ENCODE measurements at regions not wholly inside any gene's neighbourhood (a gene's known extent, or its start where the extent isn't known, plus 50 kb on each side); places are given as distances from the start of the nearest gene placed in this dataset.

DNA sequence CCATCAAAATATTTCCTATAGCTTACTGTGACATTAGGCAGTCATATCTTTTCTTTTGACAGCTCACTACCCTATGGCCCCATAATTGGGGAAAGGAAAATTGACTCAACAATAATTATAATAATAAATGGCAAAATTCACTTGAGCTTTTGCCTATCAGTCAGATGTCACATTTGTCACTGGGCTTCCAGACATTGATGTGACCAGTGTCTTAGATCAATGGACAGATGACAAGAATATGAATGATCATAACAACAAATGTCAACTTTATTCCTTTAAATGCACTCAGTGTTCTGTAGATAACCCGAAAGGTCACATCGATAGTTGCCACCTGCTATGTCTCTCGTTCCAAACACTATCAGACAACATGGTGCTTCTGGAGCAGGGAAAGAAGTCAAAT lies 266.7 kb downstream of the GPATCH2 start:
- ChIA-PET CTCF (no interaction called here), POLR2A (interaction anchor here in 1 of 2 donors (0.6 kb wide), 1 partner anchor 15 kb away, joined by 3 read pairs; no protein-coding TSS in a partner anchor)
- H3K4me1 ChIP-seq (ENCODE audit: control insufficient read depth in 1 of 2, extremely low read depth in 1 of 2, insufficient read depth in 2 of 2, low read length in 2 of 2), result no peaks in the 10 kb centered on the region
- H3K27me3 ChIP-seq (replicated peaks in 1 of 2; ENCODE audit: control insufficient read depth in 2 of 2, extremely low read depth in 1 of 2, insufficient read depth in 2 of 2, low read length in 1 of 2), result no peaks in the 10 kb centered on the region
- H3K27ac ChIP-seq (ENCODE audit: low read length), result no peak overlapping the region
- Mint-ChIP-seq H3K27ac (no peak overlapping the region), H3K4me3 (no peak overlapping the region), H3K9me3 (peaks cover 0 to 5% (median 0%) of the 10 kb centered on the region in 3 donors), H3K27me3 (no peaks in the 10 kb centered on the region), H3K4me1 (peaks cover 0 to under 1% (median 0%) of the 10 kb centered on the region in 3 donors), H3K36me3 (no peaks in the 10 kb centered on the region)
- no peak overlapping the region for H3K4me3 ChIP-seq (ENCODE audit: control insufficient read depth in 1 of 2, extremely low read depth in 1 of 2, low read length in 1 of 2)
- H3K9me3 ChIP-seq, result no peaks in the 10 kb centered on the region
- WGBS (ENCODE audit: insufficient coverage), result 50% methylated on average over 1 of the region's 3 CpGs
- ATAC-seq (replicated peaks in 1 of 4), result no peak
- DNase-seq, result no peak
- H3K36me3 ChIP-seq (ENCODE audit: control insufficient read depth in 2 of 2, extremely low read depth in 1 of 2, insufficient read depth in 1 of 2, low read length in 1 of 2), result no peaks in the 10 kb centered on the region

DNA sequence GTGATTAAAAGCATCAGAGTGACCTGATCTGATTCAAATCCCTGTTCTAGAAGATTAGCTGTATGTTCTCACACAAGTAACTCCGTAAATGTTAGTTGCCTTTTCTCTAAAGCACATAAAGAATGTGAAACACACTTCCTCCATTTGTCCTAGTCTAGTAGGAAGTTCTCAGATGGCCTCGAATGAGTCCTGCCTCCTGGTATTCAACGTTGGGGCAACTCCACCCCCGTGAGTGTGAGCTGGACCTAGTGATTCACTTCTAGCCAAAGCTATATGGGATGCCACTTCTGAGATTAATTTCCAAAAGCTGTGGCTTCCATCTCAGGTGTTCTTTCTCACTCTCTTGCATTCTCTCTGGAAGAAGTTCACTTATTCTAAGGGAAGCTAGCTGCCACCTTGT lies 267.6 kb downstream of the GPATCH2 start:
- Mint-ChIP-seq H3K4me3 (no peak overlapping the region), H3K4me1 (no peaks in the 10 kb centered on the region), H3K27ac (no peak overlapping the region), H3K36me3 (no peaks in the 10 kb centered on the region), H3K27me3 (no peaks in the 10 kb centered on the region), H3K9me3 (peaks cover 0 to 5% (median 0%) of the 10 kb centered on the region in 3 donors)
- Histone ChIP-seq H3K27me3 (replicated peaks in 1 of 2; ENCODE audit: control insufficient read depth in 2 of 2, extremely low read depth in 1 of 2, insufficient read depth in 2 of 2, low read length in 1 of 2) (no peaks in the 10 kb centered on the region), H3K4me1 (ENCODE audit: control insufficient read depth in 1 of 2, extremely low read depth in 1 of 2, insufficient read depth in 2 of 2, low read length in 2 of 2) (no peaks in the 10 kb centered on the region), H3K27ac (ENCODE audit: low read length) (no peak overlapping the region), H3K9me3 (no peaks in the 10 kb centered on the region), H3K36me3 (ENCODE audit: control insufficient read depth in 2 of 2, extremely low read depth in 1 of 2, insufficient read depth in 1 of 2, low read length in 1 of 2) (no peaks in the 10 kb centered on the region), H3K4me3 (ENCODE audit: control insufficient read depth in 1 of 2, extremely low read depth in 1 of 2, low read length in 1 of 2) (no peak overlapping the region)
- WGBS (ENCODE audit: insufficient coverage), result 6% methylated on average over 3 of the region's 4 CpGs
- ATAC-seq (replicated peaks in 1 of 4), result no peak
- ChIA-PET POLR2A (no interaction called here), CTCF (no interaction called here)
- no peak for DNase-seq

DNA sequence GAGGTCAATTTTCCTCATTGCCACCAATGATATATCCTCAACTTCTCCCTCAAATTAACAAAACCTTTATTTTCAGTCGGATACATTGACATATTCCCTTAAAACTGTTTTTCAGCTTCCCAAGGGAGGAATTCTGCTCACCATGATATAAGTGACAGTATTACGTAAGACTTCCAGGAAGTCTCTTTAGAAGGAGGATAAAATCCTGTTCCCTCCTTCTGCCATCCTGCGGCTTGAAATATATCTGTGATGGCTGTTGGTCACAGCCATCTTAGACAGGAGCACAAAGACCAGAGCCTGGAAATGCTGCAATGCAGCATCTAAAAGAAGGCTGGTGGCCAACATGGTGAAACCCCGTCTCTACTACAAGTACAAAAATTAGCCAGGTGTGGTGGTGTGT lies 270.4 kb downstream of the GPATCH2 start:
- Mint-ChIP-seq H3K36me3 (no peaks in the 10 kb centered on the region), H3K4me1 (no peaks in the 10 kb centered on the region), H3K4me3 (no peak overlapping the region), H3K9me3 (peaks cover 0 to 5% (median 4%) of the 10 kb centered on the region in 3 donors), H3K27ac (no peak overlapping the region), H3K27me3 (no peaks in the 10 kb centered on the region)
- H3K4me1 ChIP-seq (ENCODE audit: control insufficient read depth in 1 of 2, extremely low read depth in 1 of 2, insufficient read depth in 2 of 2, low read length in 2 of 2), result no peaks in the 10 kb centered on the region
- H3K4me3 ChIP-seq (ENCODE audit: control insufficient read depth in 1 of 2, extremely low read depth in 1 of 2, low read length in 1 of 2), result no peak overlapping the region
- WGBS (ENCODE audit: insufficient coverage), result 96% methylated on average over 3 of the region's 4 CpGs
- ChIA-PET CTCF (no interaction called here), POLR2A (no interaction called here)
- no peak for DNase-seq
- H3K27ac ChIP-seq (ENCODE audit: low read length), result no peak overlapping the region
- H3K36me3 ChIP-seq (ENCODE audit: control insufficient read depth in 2 of 2, extremely low read depth in 1 of 2, insufficient read depth in 1 of 2, low read length in 1 of 2), result no peaks in the 10 kb centered on the region
- no peaks in the 10 kb centered on the region for H3K9me3 ChIP-seq
- no peaks in the 10 kb centered on the region for H3K27me3 ChIP-seq (replicated peaks in 1 of 2; ENCODE audit: control insufficient read depth in 2 of 2, extremely low read depth in 1 of 2, insufficient read depth in 2 of 2, low read length in 1 of 2)
- ATAC-seq (replicated peaks in 1 of 4), result no peak

DNA sequence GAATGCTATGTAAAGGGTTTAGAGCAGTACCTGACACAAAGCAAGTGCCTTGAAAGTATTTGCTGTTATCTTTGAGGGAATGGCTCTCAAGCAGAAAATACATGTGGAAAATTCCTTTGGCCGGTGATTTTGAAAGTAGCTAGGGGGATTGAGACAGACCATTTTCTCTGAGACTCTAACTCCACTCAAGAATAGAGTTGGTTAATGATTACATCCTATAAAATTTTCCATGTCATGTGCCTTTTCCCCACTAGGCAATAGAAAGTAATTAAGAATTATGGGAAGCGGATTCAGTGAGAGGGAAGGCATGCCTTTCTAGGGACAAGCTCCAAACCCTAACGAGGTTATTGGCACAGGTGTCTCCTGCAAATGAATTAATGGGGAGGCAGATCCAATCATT lies 276.0 kb downstream of the GPATCH2 start:
- WGBS (ENCODE audit: insufficient coverage), result 80% methylated on average over 1 of the region's 3 CpGs
- H3K27ac Mint-ChIP-seq, result no peak overlapping the region

DNA sequence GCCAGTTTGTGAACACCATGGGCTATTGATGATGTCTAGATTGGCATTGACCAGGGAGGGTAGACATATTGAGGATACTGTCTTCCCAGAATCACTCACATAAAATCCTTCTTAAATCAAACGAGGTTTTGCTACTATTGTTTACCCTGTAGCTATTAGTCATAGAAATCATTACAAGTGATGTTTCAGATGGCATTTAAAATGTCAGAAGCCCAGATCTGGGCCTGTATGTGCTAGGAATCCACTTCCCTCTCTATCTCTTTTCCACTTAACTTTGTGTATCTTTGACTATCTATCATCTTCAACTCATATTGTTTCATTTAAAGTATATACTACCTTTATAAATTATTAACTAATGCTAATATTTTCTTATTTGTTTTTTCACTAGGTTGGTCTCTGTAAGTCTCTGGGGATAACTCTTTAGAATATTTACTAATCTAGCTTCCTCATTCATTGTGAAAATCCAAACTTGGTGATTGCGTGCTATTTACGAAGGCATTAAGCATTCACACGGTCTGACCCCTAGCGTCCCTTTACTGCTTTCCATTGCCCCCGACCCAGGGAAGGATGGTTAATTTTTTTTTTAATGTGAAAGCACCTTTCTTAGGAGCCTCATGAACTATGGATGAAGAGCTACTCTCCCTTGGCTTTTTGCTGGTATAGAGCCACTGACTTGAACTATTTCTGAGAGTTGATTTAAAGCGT lies 281.8 kb downstream of the GPATCH2 start:
- CTCF ChIA-PET, result no interaction called here
- WGBS (ENCODE audit: insufficient coverage), result 86% methylated on average over 1 of the region's 7 CpGs
- Mint-ChIP-seq H3K4me3 (no peak overlapping the region), H3K27ac (no peak overlapping the region), H3K9me3 (peaks cover 0 to 6% (median 0%) of the 10 kb centered on the region in 3 donors), H3K4me1 (no peaks in the 10 kb centered on the region), H3K36me3 (no peaks in the 10 kb centered on the region), H3K27me3 (no peaks in the 10 kb centered on the region)
- ATAC-seq (replicated peaks in 1 of 4) (no peak), DNase-seq (no peak)
- H3K27me3 ChIP-seq (replicated peaks in 1 of 2; ENCODE audit: control insufficient read depth in 2 of 2, extremely low read depth in 1 of 2, insufficient read depth in 2 of 2, low read length in 1 of 2), result no peaks in the 10 kb centered on the region
- no peaks in the 10 kb centered on the region for H3K4me1 ChIP-seq (ENCODE audit: control insufficient read depth in 1 of 2, extremely low read depth in 1 of 2, insufficient read depth in 2 of 2, low read length in 2 of 2)
- H3K27ac ChIP-seq (ENCODE audit: low read length), result no peak overlapping the region
- POLR2A ChIA-PET, result no interaction called here
- H3K4me3 ChIP-seq (ENCODE audit: control insufficient read depth in 1 of 2, extremely low read depth in 1 of 2, low read length in 1 of 2), result no peak overlapping the region
- H3K36me3 ChIP-seq (ENCODE audit: control insufficient read depth in 2 of 2, extremely low read depth in 1 of 2, insufficient read depth in 1 of 2, low read length in 1 of 2), result no peaks in the 10 kb centered on the region
- H3K9me3 ChIP-seq, result no peaks in the 10 kb centered on the region

More for the DNA sequence above, 276.0 kb downstream of the GPATCH2 start:
- no peaks in the 10 kb centered on the region for H3K9me3 ChIP-seq
- CTCF ChIA-PET, result no interaction called here
- H3K36me3 ChIP-seq (ENCODE audit: control insufficient read depth in 2 of 2, extremely low read depth in 1 of 2, insufficient read depth in 1 of 2, low read length in 1 of 2), result no peaks in the 10 kb centered on the region
- no peak overlapping the region for H3K4me3 ChIP-seq (ENCODE audit: control insufficient read depth in 1 of 2, extremely low read depth in 1 of 2, low read length in 1 of 2)
- no peak for ATAC-seq (replicated peaks in 1 of 4)
- no peaks in the 10 kb centered on the region for H3K27me3 ChIP-seq (replicated peaks in 1 of 2; ENCODE audit: control insufficient read depth in 2 of 2, extremely low read depth in 1 of 2, insufficient read depth in 2 of 2, low read length in 1 of 2)
- no peaks in the 10 kb centered on the region for H3K4me1 ChIP-seq (ENCODE audit: control insufficient read depth in 1 of 2, extremely low read depth in 1 of 2, insufficient read depth in 2 of 2, low read length in 2 of 2)
- Mint-ChIP-seq H3K4me1 (no peaks in the 10 kb centered on the region), H3K36me3 (no peaks in the 10 kb centered on the region), H3K4me3 (no peak overlapping the region), H3K9me3 (peaks cover 0 to 4% (median 0%) of the 10 kb centered on the region in 3 donors), H3K27me3 (no peaks in the 10 kb centered on the region)
- POLR2A ChIA-PET, result no interaction called here
- no peak for DNase-seq
- H3K27ac ChIP-seq (ENCODE audit: low read length), result no peak overlapping the region

DNA sequence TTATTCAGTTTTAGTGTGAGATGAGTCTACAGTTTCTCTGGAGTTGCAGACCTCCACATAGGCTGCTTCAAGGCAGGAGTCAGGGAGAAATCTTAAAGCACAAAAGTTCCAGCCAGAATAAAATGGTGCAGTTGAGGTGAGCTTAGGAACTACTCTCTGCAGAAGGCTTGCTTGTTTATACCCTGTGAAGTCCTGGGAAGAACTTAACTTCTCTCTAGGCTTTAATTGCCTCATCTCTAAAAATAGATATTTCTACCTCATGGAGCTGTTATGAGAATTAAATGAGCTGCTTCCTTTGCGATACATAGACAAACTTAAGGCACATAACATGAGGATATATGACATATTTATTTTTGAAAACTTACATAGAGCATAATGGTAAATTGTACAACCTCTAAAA lies 286.2 kb downstream of the GPATCH2 start:
- H3K9me3 Mint-ChIP-seq, result peaks cover 0 to 14% (median 0%) of the 10 kb centered on the region in 3 donors
- no peaks in the 10 kb centered on the region for H3K4me1 ChIP-seq (ENCODE audit: control insufficient read depth in 1 of 2, extremely low read depth in 1 of 2, insufficient read depth in 2 of 2, low read length in 2 of 2)
- H3K9me3 ChIP-seq, result no peaks in the 10 kb centered on the region
- H3K27me3 ChIP-seq (replicated peaks in 1 of 2; ENCODE audit: control insufficient read depth in 2 of 2, extremely low read depth in 1 of 2, insufficient read depth in 2 of 2, low read length in 1 of 2), result peaks cover 0 to 3% of the 10 kb centered on the region in 2 experiments
- ChIA-PET CTCF (no interaction called here), POLR2A (no interaction called here)
- no peak overlapping the region for H3K27ac Mint-ChIP-seq
- no peaks in the 10 kb centered on the region for H3K36me3 ChIP-seq (ENCODE audit: control insufficient read depth in 2 of 2, extremely low read depth in 1 of 2, insufficient read depth in 1 of 2, low read length in 1 of 2)
- no peaks in the 10 kb centered on the region for H3K36me3 Mint-ChIP-seq
- peaks cover 2 to 4% of the 10 kb centered on the region in 2 donors for H3K27me3 Mint-ChIP-seq
- WGBS (ENCODE audit: insufficient coverage), result no CpG with 5 or more reads among the region's 1 CpG
- H3K27ac ChIP-seq (ENCODE audit: low read length), result no peak overlapping the region
- no peak overlapping the region for H3K4me3 Mint-ChIP-seq
- H3K4me1 Mint-ChIP-seq, result no peaks in the 10 kb centered on the region
- no peak for ATAC-seq (replicated peaks in 1 of 4)
- no peak for DNase-seq
- no peak overlapping the region for H3K4me3 ChIP-seq (ENCODE audit: control insufficient read depth in 1 of 2, extremely low read depth in 1 of 2, low read length in 1 of 2)

DNA sequence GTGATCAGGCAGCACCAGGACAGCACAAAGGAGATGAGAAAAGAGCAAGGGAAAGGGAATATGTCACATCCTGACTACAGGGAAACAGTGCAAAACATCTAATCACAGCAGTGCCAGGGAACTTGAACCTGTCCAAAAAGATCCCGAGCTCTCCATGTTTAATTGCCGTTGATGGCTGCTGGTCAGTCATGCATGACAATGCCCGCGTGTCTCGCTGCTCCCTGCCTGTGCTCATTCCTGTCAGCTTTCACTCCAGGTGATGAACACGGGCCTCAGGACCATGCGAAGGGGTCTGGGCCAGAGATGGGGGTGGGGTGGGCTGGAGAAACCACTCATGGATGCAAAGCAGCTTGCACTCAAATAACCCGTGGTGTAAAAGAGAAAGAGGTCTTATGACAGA lies 287.0 kb downstream of the GPATCH2 start:
- Mint-ChIP-seq H3K4me1 (no peaks in the 10 kb centered on the region), H3K27ac (no peak overlapping the region), H3K4me3 (no peak overlapping the region), H3K27me3 (peaks cover 2 to 4% of the 10 kb centered on the region in 2 donors), H3K36me3 (no peaks in the 10 kb centered on the region), H3K9me3 (peaks cover 0 to 14% (median 0%) of the 10 kb centered on the region in 3 donors)
- H3K27ac ChIP-seq (ENCODE audit: low read length), result no peak overlapping the region
- no peak overlapping the region for H3K4me3 ChIP-seq (ENCODE audit: control insufficient read depth in 1 of 2, extremely low read depth in 1 of 2, low read length in 1 of 2)
- peaks cover 0 to 3% of the 10 kb centered on the region in 2 experiments for H3K27me3 ChIP-seq (replicated peaks in 1 of 2; ENCODE audit: control insufficient read depth in 2 of 2, extremely low read depth in 1 of 2, insufficient read depth in 2 of 2, low read length in 1 of 2)
- no peaks in the 10 kb centered on the region for H3K36me3 ChIP-seq (ENCODE audit: control insufficient read depth in 2 of 2, extremely low read depth in 1 of 2, insufficient read depth in 1 of 2, low read length in 1 of 2)
- H3K4me1 ChIP-seq (ENCODE audit: control insufficient read depth in 1 of 2, extremely low read depth in 1 of 2, insufficient read depth in 2 of 2, low read length in 2 of 2), result no peaks in the 10 kb centered on the region
- no peak for ATAC-seq (replicated peaks in 1 of 4)
- CTCF ChIA-PET, result no interaction called here
- WGBS (ENCODE audit: insufficient coverage), result 92% methylated on average over 5 of the region's 8 CpGs
- POLR2A ChIA-PET, result no interaction called here
- no peak for DNase-seq
- no peaks in the 10 kb centered on the region for H3K9me3 ChIP-seq

All from T-cell (primary cell).